OCI-LY1 (cell line): ENCODE measurements at regions not wholly inside any gene's neighbourhood (a gene's known extent, or its start where the extent isn't known, plus 50 kb on each side); places are given as distances from the start of the nearest gene placed in this dataset.

Experiments used
- H2AFZ ChIP-seq: fragments of 200-600 bp; sonication (generic), shearing (Covaris generic); 2 replicates; pipeline ENCODE4 v1.6.0; 2014; ENCODE audit warnings: antibody characterized with exemption, mild to moderate bottlenecking, low read length
- H3F3A ChIP-seq: fragments of 200-600 bp; sonication (generic), shearing (Covaris generic); 2 replicates; pipeline ENCODE4 v1.6.0; 2014; ENCODE audit warnings: mild to moderate bottlenecking, antibody characterized with exemption, low read length, moderate library complexity; ENCODE audit not compliant: insufficient read depth
- H3K27ac ChIP-seq: fragments of 200-600 bp; sonication (generic); 2 replicates; pipeline ENCODE4 v1.5.1; 2014; ENCODE audit warnings: low read length, mixed run types, mild to moderate bottlenecking, low read depth; ENCODE audit not compliant: poor library complexity, severe bottlenecking
- H3K27me3 ChIP-seq: fragments of 200-600 bp; sonication (generic); 2 replicates; pipeline ENCODE4 v1.6.0; 2014; ENCODE audit warnings: antibody characterized with exemption, mild to moderate bottlenecking, low read length, moderate library complexity; ENCODE audit not compliant: insufficient read depth
- H3K36me3 ChIP-seq: fragments of 200-600 bp; sonication (generic); 2 replicates; pipeline ENCODE4 v1.6.1; 2014; ENCODE audit warnings: mild to moderate bottlenecking, antibody characterized with exemption, low read length, moderate library complexity, mixed read lengths; ENCODE audit not compliant: insufficient read depth
- H3K4me1 ChIP-seq: fragments of 200-600 bp; sonication (generic); 2 replicates; pipeline ENCODE4 v1.5.1; 2014; ENCODE audit warnings: mild to moderate bottlenecking, low read length, moderate library complexity; ENCODE audit not compliant: insufficient read depth, severe bottlenecking
- H3K4me2 ChIP-seq: fragments of 200-600 bp; sonication (generic), shearing (Covaris generic); 2 replicates; pipeline ENCODE4 v1.6.1; 2014; ENCODE audit warnings: low read length
- H3K4me3 ChIP-seq: fragments of 200-600 bp; sonication (generic); 2 replicates; pipeline ENCODE4 v1.5.1; 2014; ENCODE audit warnings: low read length, low read depth, mild to moderate bottlenecking, mixed read lengths; ENCODE audit not compliant: poor library complexity, severe bottlenecking
- H3K79me2 ChIP-seq: fragments of 200-600 bp; shearing (Covaris generic); 2 replicates; pipeline ENCODE4 v1.6.1; 2016; ENCODE audit warnings: mixed run types, low read length, mixed read lengths; ENCODE audit not compliant: insufficient read depth
- H3K9ac ChIP-seq: fragments of 200-600 bp; sonication (generic), shearing (Covaris generic); 2 replicates; pipeline ENCODE4 v1.6.1; 2014; ENCODE audit warnings: mild to moderate bottlenecking, low read length, mixed read lengths
- H3K9me2 ChIP-seq: fragments of 200-600 bp; sonication (generic), shearing (Covaris generic); 2 replicates; pipeline ENCODE4 v1.6.1; 2014; ENCODE audit warnings: low read depth, mild to moderate bottlenecking, low read length, mixed read lengths
- H3K9me3 ChIP-seq: fragments of 200-600 bp; shearing (Covaris generic); 2 replicates; pipeline ENCODE4 v1.6.1; 2014; ENCODE audit warnings: low read length, mixed read lengths
- H4K20me1 ChIP-seq: fragments of 200-600 bp; sonication (generic), shearing (Covaris generic); 2 replicates; pipeline ENCODE4 v1.6.0; 2016; ENCODE audit warnings: mild to moderate bottlenecking, low read length; ENCODE audit not compliant: insufficient read depth
- EZH2 ChIP-seq: fragments of 200-600 bp; sonication (generic), shearing (Covaris generic); IDR thresholded peaks from 2 replicates; pipeline ENCODE4 v1.8.0; 2017; ENCODE audit warnings: borderline replicate concordance, mixed run types, mild to moderate bottlenecking, antibody characterized with exemption, low read length, moderate library complexity, mixed read lengths
- TF ChIP-seq, protein P1 (sequence below): fragments of 200-600 bp; sonication (generic), shearing (Covaris generic); IDR thresholded peaks from 2 replicates; pipeline ENCODE4 v1.5.1; 2017; ENCODE audit warnings: mild to moderate bottlenecking, antibody characterized with exemption, low read length, moderate library complexity, mixed read lengths

GRCh38 chr16:66036793-66037715, 329.4 kb upstream of the CDH5 start:
- H3K27me3 ChIP-seq: no peaks in the 10 kb centered on the region
- H3K9me3 ChIP-seq: no peaks in the 10 kb centered on the region
- no peak overlapping the region for H3K4me2 ChIP-seq
- no peak overlapping the region for H3K27ac ChIP-seq
- H3K9ac ChIP-seq: no peak overlapping the region
- H3K79me2 ChIP-seq: no peaks in the 10 kb centered on the region
- TF ChIP-seq EZH2: no peak
- TF ChIP-seq, protein P1, sequence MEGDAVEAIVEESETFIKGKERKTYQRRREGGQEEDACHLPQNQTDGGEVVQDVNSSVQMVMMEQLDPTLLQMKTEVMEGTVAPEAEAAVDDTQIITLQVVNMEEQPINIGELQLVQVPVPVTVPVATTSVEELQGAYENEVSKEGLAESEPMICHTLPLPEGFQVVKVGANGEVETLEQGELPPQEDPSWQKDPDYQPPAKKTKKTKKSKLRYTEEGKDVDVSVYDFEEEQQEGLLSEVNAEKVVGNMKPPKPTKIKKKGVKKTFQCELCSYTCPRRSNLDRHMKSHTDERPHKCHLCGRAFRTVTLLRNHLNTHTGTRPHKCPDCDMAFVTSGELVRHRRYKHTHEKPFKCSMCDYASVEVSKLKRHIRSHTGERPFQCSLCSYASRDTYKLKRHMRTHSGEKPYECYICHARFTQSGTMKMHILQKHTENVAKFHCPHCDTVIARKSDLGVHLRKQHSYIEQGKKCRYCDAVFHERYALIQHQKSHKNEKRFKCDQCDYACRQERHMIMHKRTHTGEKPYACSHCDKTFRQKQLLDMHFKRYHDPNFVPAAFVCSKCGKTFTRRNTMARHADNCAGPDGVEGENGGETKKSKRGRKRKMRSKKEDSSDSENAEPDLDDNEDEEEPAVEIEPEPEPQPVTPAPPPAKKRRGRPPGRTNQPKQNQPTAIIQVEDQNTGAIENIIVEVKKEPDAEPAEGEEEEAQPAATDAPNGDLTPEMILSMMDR: no peak
- H2AFZ ChIP-seq: no peak overlapping the region
- no peak overlapping the region for H3K4me3 ChIP-seq
- no peaks in the 10 kb centered on the region for H3K36me3 ChIP-seq
- no peaks in the 10 kb centered on the region for H3K4me1 ChIP-seq
- H4K20me1 ChIP-seq: no peaks in the 10 kb centered on the region
- H3K9me2 ChIP-seq: no peaks in the 10 kb centered on the region
- H3F3A ChIP-seq: no peaks in the 10 kb centered on the region

- no peak for TF ChIP-seq EZH2
- TF ChIP-seq, protein P1: no peak
- no peak overlapping the region for H3K27ac ChIP-seq
Observed at GRCh38 chr16:66036184-66036583, 330.3 kb upstream of the CDH5 start.

DNA sequence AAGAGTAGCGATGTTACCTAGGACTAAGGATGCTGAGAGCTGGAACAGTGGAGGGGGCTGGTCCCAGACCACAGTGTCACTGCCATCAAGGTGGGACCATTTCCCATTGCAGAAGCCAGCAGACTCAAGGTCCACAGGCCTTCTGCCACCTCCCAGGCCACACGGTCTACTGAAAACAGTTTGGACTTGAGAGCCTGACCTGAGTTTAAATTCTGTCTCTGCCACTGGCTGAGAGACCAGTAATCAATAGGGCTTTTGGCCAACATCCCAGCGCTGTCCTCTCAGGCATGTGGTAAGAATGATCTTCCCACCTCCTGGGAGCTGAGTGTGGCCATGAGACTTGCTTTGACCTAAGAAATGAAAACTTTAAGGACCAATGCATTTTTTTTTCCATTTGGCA, 331.4 kb upstream of the CDH5 start:
- Histone ChIP-seq H4K20me1 (no peaks in the 10 kb centered on the region), H3K9ac (no peak overlapping the region), H3F3A (no peaks in the 10 kb centered on the region), H3K4me2 (no peak overlapping the region), H3K9me3 (no peaks in the 10 kb centered on the region), H2AFZ (no peak overlapping the region), H3K4me3 (no peak overlapping the region), H3K27ac (no peak overlapping the region), H3K4me1 (no peaks in the 10 kb centered on the region), H3K36me3 (no peaks in the 10 kb centered on the region), H3K27me3 (no peaks in the 10 kb centered on the region), H3K9me2 (no peaks in the 10 kb centered on the region), H3K79me2 (no peaks in the 10 kb centered on the region)
- TF ChIP-seq EZH2: no peak
- TF ChIP-seq, protein P1: no peak

More at GRCh38 chr16:66036184-66036583, 330.3 kb upstream of the CDH5 start:
- Histone ChIP-seq H3K79me2 (no peaks in the 10 kb centered on the region), H3F3A (no peaks in the 10 kb centered on the region), H3K36me3 (no peaks in the 10 kb centered on the region), H4K20me1 (no peaks in the 10 kb centered on the region), H3K4me3 (no peak overlapping the region), H2AFZ (no peak overlapping the region), H3K9me2 (no peaks in the 10 kb centered on the region), H3K4me1 (no peaks in the 10 kb centered on the region), H3K9ac (no peak overlapping the region), H3K9me3 (no peaks in the 10 kb centered on the region), H3K4me2 (no peak overlapping the region), H3K27me3 (no peaks in the 10 kb centered on the region)
